Naive thymus-derived CD4-positive, alpha-beta T cell (primary cell): ENCODE measurements at regions not wholly inside any gene's neighbourhood (a gene's known extent, or its start where the extent isn't known, plus 50 kb on each side); places are given as distances from the start of the nearest gene placed in this dataset.

ENCODE experiments used
- ATAC-seq: fragments of 150-1000 bp; cut with Tn5 transposase; 2 replicates; pipeline ENCODE4 v1.10.0; 2021; ENCODE audit warnings: mild to moderate bottlenecking, moderate library complexity
- CTCF ChIA-PET: fragments of 350-600 bp; sonication (Branson Sonifier 250); formaldehyde crosslinking; loops from one replicate; lab custom pipeline; 2021; ENCODE audit warnings: antibody characterized with exemption; lab: Charles Lee
- POLR2A ChIA-PET: fragments of 350-600 bp; sonication (Branson Sonifier 250); formaldehyde crosslinking; loops from one replicate; lab custom pipeline; 2021; ENCODE audit warnings: antibody characterized with exemption, inconsistent platforms; lab: Charles Lee
- DNase-seq, 9 donors: peaks; one replicate each; pipeline versions ENCODE4 v3.0.0 to v3.0.0-alpha.2; 2020 to 2022; ENCODE audit warnings: mixed read lengths in 1 of 9
- H3K27ac ChIP-seq: one replicate; pipeline ENCODE4 v1.7.0; 2013; ENCODE audit warnings: mild to moderate bottlenecking, low read depth, low read length, moderate library complexity
- H3K27me3 ChIP-seq, 2 donors: one replicate each; pipeline ENCODE4 v1.7.0; 2013; ENCODE audit warnings: low read length in 2 of 2, mild to moderate bottlenecking in 2 of 2, moderate library complexity in 2 of 2; ENCODE audit not compliant: control insufficient read depth in 2 of 2, insufficient read depth in 2 of 2
- H3K36me3 ChIP-seq, 3 experiments: 1 replicate in 2 of 3; 2 replicates in 1 of 3; pipeline ENCODE4 v1.7.0; 2013; ENCODE audit warnings: low read length in 3 of 3, mild to moderate bottlenecking in 3 of 3, moderate library complexity in 1 of 3; ENCODE audit not compliant: insufficient read depth in 3 of 3, control insufficient read depth in 2 of 3
- H3K4me1 ChIP-seq, 2 donors: one replicate each; pipeline ENCODE4 v1.7.0; 2013; ENCODE audit warnings: low read length in 2 of 2, mild to moderate bottlenecking in 2 of 2, moderate library complexity in 1 of 2; ENCODE audit not compliant: control insufficient read depth in 2 of 2, insufficient read depth in 2 of 2
- H3K4me3 ChIP-seq: 2 replicates; pipeline ENCODE4 v1.7.0; 2013; ENCODE audit warnings: mild to moderate bottlenecking, low read length
- H3K9me3 ChIP-seq, 3 experiments: 1 replicate in 2 of 3; 2 replicates in 1 of 3; pipeline ENCODE4 v1.7.0; 2013; ENCODE audit warnings: low read length in 3 of 3; ENCODE audit not compliant: control insufficient read depth in 2 of 3
- H3K27ac Mint-ChIP-seq, 9 donors: one replicate each; pipeline ENCODE4 v1.8.0; 2020 to 2022; ENCODE audit warnings: mixed read lengths in 9 of 9, mild to moderate bottlenecking in 8 of 9, moderate library complexity in 5 of 9, inconsistent platforms in 2 of 9
- H3K27me3 Mint-ChIP-seq, 5 donors: one replicate each; pipeline ENCODE4 v1.8.0; 2021 to 2022; ENCODE audit warnings: mixed read lengths in 5 of 5, mild to moderate bottlenecking in 1 of 5
- H3K36me3 Mint-ChIP-seq, 5 donors: one replicate each; pipeline ENCODE4 v1.8.0; 2020 to 2022; ENCODE audit warnings: mixed read lengths in 5 of 5, mild to moderate bottlenecking in 3 of 5, inconsistent platforms in 1 of 5
- H3K4me1 Mint-ChIP-seq, 7 donors: one replicate each; pipeline ENCODE4 v1.8.0; 2020 to 2022; ENCODE audit warnings: mixed read lengths in 7 of 7, mild to moderate bottlenecking in 3 of 7, inconsistent platforms in 1 of 7
- H3K4me3 Mint-ChIP-seq, 10 donors: one replicate each; pipeline ENCODE4 v1.8.0; 2020 to 2022; ENCODE audit warnings: mild to moderate bottlenecking in 10 of 10, mixed read lengths in 10 of 10, moderate library complexity in 6 of 10, inconsistent platforms in 2 of 10
- H3K9me3 Mint-ChIP-seq, 11 donors: one replicate each; pipeline ENCODE4 v1.8.0; 2020 to 2022; ENCODE audit warnings: mixed read lengths in 11 of 11, mild to moderate bottlenecking in 4 of 11, inconsistent platforms in 1 of 11, moderate library complexity in 1 of 11
- intact Hi-C, 2 donors: fragments of 100-400 bp; cut with micrococcal nuclease; formaldehyde crosslinking; loops; one replicate each; pipeline ENCODE4 v1.15.1; 2023

- no peak for DNase-seq
- intact Hi-C loops: loop anchor here in 1 of 2 donors (1.0 to 10.0 kb wide), 4 partner anchors 8 to 318 kb away; no protein-coding TSS in a partner anchor
- H3K4me3 ChIP-seq: no peak overlapping the region
- CTCF ChIA-PET: interaction anchor here (0.7 to 3.4 kb wide), 6 partner anchors 15 to 143 kb away, joined by 3 to 14 read pairs (median 4); partner anchors contain the start of gene SUCLG2
- ATAC-seq: no peak
- Mint-ChIP-seq H3K27ac (peak overlapping the region in 8 of 9 donors; percentile 79 to 98 (median 95)), H3K27me3 (no peaks in the 10 kb centered on the region), H3K4me1 (peaks cover 15 to 89% (median 77%) of the 10 kb centered on the region in 7 donors), H3K9me3 (peaks cover 2 to 49% (median 17%) of the 10 kb centered on the region in 11 donors), H3K4me3 (peak overlapping the region in 9 of 10 donors; percentile 39 to 85 (median 75)), H3K36me3 (peaks cover 8 to 39% (median 26%) of the 10 kb centered on the region in 5 donors)
- peaks cover 0 to 4% (median 0%) of the 10 kb centered on the region in 3 experiments for H3K9me3 ChIP-seq
- peak overlapping the region; percentile 62 for H3K27ac ChIP-seq
- POLR2A ChIA-PET: interaction anchor here (0.6 to 5.1 kb wide), 11 partner anchors 9 to 89 kb away, joined by 3 to 59 read pairs (median 4); partner anchors contain the start of gene SUCLG2
- H3K27me3 ChIP-seq: no peaks in the 10 kb centered on the region
- peaks cover 6 to 63% of the 10 kb centered on the region in 2 donors for H3K4me1 ChIP-seq
- no peaks in the 10 kb centered on the region for H3K36me3 ChIP-seq
Measured at GRCh38 chr3:67737140-67737539, 82.7 kb upstream of the SUCLG2 start.

GRCh38 chr3:67733269-67733950 is 79.0 kb upstream of the SUCLG2 start:
- Histone ChIP-seq H3K9me3 (no peaks in the 10 kb centered on the region), H3K36me3 (no peaks in the 10 kb centered on the region), H3K4me3 (no peak overlapping the region), H3K27ac (no peak overlapping the region), H3K4me1 (peaks cover 6 to 32% of the 10 kb centered on the region in 2 donors), H3K27me3 (no peaks in the 10 kb centered on the region)
- intact Hi-C loops: loop anchor here in 1 of 2 donors (10.0 kb wide), 1 partner anchor 321 kb away; no protein-coding TSS in a partner anchor
- no peak for ATAC-seq
- Mint-ChIP-seq H3K9me3 (peaks cover 2 to 32% (median 11%) of the 10 kb centered on the region in 11 donors), H3K4me1 (peaks cover 14 to 70% (median 51%) of the 10 kb centered on the region in 7 donors), H3K4me3 (no peak overlapping the region), H3K36me3 (peaks cover 7 to 44% (median 24%) of the 10 kb centered on the region in 5 donors), H3K27me3 (no peaks in the 10 kb centered on the region), H3K27ac (peak overlapping the region in 2 of 9 donors; percentile 10 to 29)
- CTCF ChIA-PET: interaction anchor here (0.7 kb wide), 1 partner anchor 1106 kb away, joined by 3 read pairs; no protein-coding TSS in a partner anchor
- DNase-seq: no peak
- POLR2A ChIA-PET: interaction anchor here (0.8 to 1.3 kb wide), 2 partner anchors 8 to 14 kb away, joined by 3 read pairs; no protein-coding TSS in a partner anchor

GRCh38 chr3:67724434-67724833 is 70.0 kb upstream of the SUCLG2 start:
- no peaks in the 10 kb centered on the region for H3K36me3 ChIP-seq
- CTCF ChIA-PET: interaction anchor here (0.9 kb wide), 1 partner anchor 65 kb away, joined by 4 read pairs; no protein-coding TSS in a partner anchor
- no peaks in the 10 kb centered on the region for H3K9me3 ChIP-seq
- peaks cover 6 to 38% (median 13%) of the 10 kb centered on the region in 11 donors for H3K9me3 Mint-ChIP-seq
- ATAC-seq: no peak
- H3K27ac Mint-ChIP-seq: no peak overlapping the region
- peaks cover 0 to 44% (median 22%) of the 10 kb centered on the region in 7 donors for H3K4me1 Mint-ChIP-seq
- no peaks in the 10 kb centered on the region for H3K27me3 Mint-ChIP-seq
- intact Hi-C loops: no loop called here
- no peaks in the 10 kb centered on the region for H3K27me3 ChIP-seq
- H3K27ac ChIP-seq: no peak overlapping the region
- no peak overlapping the region for H3K4me3 Mint-ChIP-seq
- POLR2A ChIA-PET: no interaction called here
- no peaks in the 10 kb centered on the region for H3K4me1 ChIP-seq
- H3K36me3 Mint-ChIP-seq: peaks cover 15 to 51% (median 32%) of the 10 kb centered on the region in 5 donors
- no peak for DNase-seq
- no peak overlapping the region for H3K4me3 ChIP-seq

- H3K27me3 Mint-ChIP-seq: no peaks in the 10 kb centered on the region
- ChIA-PET POLR2A (interaction anchor here (1.0 kb wide), 1 partner anchor 11 kb away, joined by 3 read pairs; no protein-coding TSS in a partner anchor), CTCF (interaction anchor here (0.9 kb wide), 1 partner anchor 65 kb away, joined by 4 read pairs; no protein-coding TSS in a partner anchor)
- no peaks in the 10 kb centered on the region for H3K36me3 ChIP-seq
- peaks cover 6 to 38% (median 13%) of the 10 kb centered on the region in 11 donors for H3K9me3 Mint-ChIP-seq
- H3K27ac ChIP-seq: no peak overlapping the region
- intact Hi-C loops: loop anchor here in 1 of 2 donors (2.0 kb wide), 1 partner anchor 17 kb away; no protein-coding TSS in a partner anchor
- no peak overlapping the region for H3K27ac Mint-ChIP-seq
- H3K36me3 Mint-ChIP-seq: peaks cover 15 to 47% (median 33%) of the 10 kb centered on the region in 5 donors
- no peaks in the 10 kb centered on the region for H3K27me3 ChIP-seq
- no peaks in the 10 kb centered on the region for H3K9me3 ChIP-seq
- H3K4me1 Mint-ChIP-seq: peaks cover 0 to 43% (median 22%) of the 10 kb centered on the region in 7 donors
- no peaks in the 10 kb centered on the region for H3K4me1 ChIP-seq
- H3K4me3 Mint-ChIP-seq: no peak overlapping the region
- no peak for DNase-seq
- no peak for ATAC-seq
- H3K4me3 ChIP-seq: no peak overlapping the region
Measured at GRCh38 chr3:67723863-67724262, 69.5 kb upstream of the SUCLG2 start.

GRCh38 chr3:67719333-67719732 is 64.9 kb upstream of the SUCLG2 start:
- no peak overlapping the region for H3K4me3 ChIP-seq
- no peak overlapping the region for H3K4me3 Mint-ChIP-seq
- H3K9me3 ChIP-seq: no peaks in the 10 kb centered on the region
- no peaks in the 10 kb centered on the region for H3K36me3 ChIP-seq
- CTCF ChIA-PET: interaction anchor here (0.6 kb wide), 1 partner anchor 33 kb away, joined by 4 read pairs; no protein-coding TSS in a partner anchor
- DNase-seq (no peak), ATAC-seq (no peak)
- H3K27ac ChIP-seq: no peak overlapping the region
- peaks cover 0 to 31% (median 12%) of the 10 kb centered on the region in 7 donors for H3K4me1 Mint-ChIP-seq
- H3K36me3 Mint-ChIP-seq: peaks cover 7 to 29% (median 26%) of the 10 kb centered on the region in 5 donors
- H3K9me3 Mint-ChIP-seq: peaks cover 0 to 33% (median 12%) of the 10 kb centered on the region in 11 donors
- H3K27ac Mint-ChIP-seq: no peak overlapping the region
- no peaks in the 10 kb centered on the region for H3K4me1 ChIP-seq
- POLR2A ChIA-PET: interaction anchor here (0.6 to 0.7 kb wide), 3 partner anchors 25 to 468 kb away, joined by 4 to 8 read pairs (median 6); no protein-coding TSS in a partner anchor
- intact Hi-C loops: no loop called here
- no peaks in the 10 kb centered on the region for H3K27me3 ChIP-seq
- H3K27me3 Mint-ChIP-seq: no peaks in the 10 kb centered on the region

- DNase-seq (no peak), ATAC-seq (no peak)
- Mint-ChIP-seq H3K27ac (no peak overlapping the region), H3K4me3 (no peak overlapping the region), H3K4me1 (peaks cover 0 to 31% (median 16%) of the 10 kb centered on the region in 7 donors), H3K27me3 (no peaks in the 10 kb centered on the region), H3K9me3 (peaks cover 0 to 18% (median 3%) of the 10 kb centered on the region in 11 donors), H3K36me3 (peaks cover 2 to 14% (median 8%) of the 10 kb centered on the region in 5 donors)
- intact Hi-C loops: loop anchor here in 1 of 2 donors (2.0 kb wide), 1 partner anchor 19 kb away; no protein-coding TSS in a partner anchor
- H3K27me3 ChIP-seq: no peaks in the 10 kb centered on the region
- no peaks in the 10 kb centered on the region for H3K36me3 ChIP-seq
- CTCF ChIA-PET: no interaction called here
- H3K4me1 ChIP-seq: no peaks in the 10 kb centered on the region
- H3K27ac ChIP-seq: no peak overlapping the region
- H3K4me3 ChIP-seq: no peak overlapping the region
- H3K9me3 ChIP-seq: no peaks in the 10 kb centered on the region
- POLR2A ChIA-PET: interaction anchor here (0.8 kb wide), 1 partner anchor 21 kb away, joined by 3 read pairs; no protein-coding TSS in a partner anchor
Measured at GRCh38 chr3:67715971-67716370, 61.6 kb upstream of the SUCLG2 start.
